HG02852 (cell line): ENCODE measurements at regions not wholly inside any gene's neighbourhood (a gene's known extent, or its start where the extent isn't known, plus 50 kb on each side); places are given as distances from the start of the nearest gene placed in this dataset.
"Not testable (repeated sequence)": the region's sequence is repeated elsewhere in the genome, so short reads cannot be mapped to it uniquely, and the experiment has no call there.

Experiments
- ATAC-seq: cut with Tn5 transposase; IDR thresholded peaks from one replicate; pipeline ENCODE4 v1.9.1; 2021; ENCODE audit warnings: mild to moderate bottlenecking, moderate library complexity; ENCODE audit not compliant: unreplicated experiment

- ATAC-seq, result no peak
These were observed 1219.7 kb downstream of the OLFM4 start for GRCh38 chr13:54248306-54248705.

DNA sequence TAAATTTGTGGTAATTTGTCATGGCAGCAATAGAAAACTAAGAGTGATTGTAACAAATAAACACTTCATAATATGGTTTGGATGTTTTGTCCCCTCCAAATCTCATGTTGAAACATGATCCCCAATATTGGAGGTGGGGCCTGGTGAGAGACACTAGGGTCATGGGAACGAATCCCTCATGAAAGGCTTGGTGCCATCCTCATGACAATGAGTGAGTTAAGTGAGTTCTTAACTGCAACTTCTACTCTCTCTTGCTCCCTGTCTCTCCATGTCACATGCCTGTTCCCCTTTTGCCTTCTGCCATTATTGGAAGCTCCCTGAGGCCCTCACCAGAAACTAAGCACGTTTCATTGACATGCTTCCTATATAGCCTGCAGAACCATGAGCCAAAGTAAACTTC, 1233.2 kb downstream of the OLFM4 start:
- no peak for ATAC-seq

DNA sequence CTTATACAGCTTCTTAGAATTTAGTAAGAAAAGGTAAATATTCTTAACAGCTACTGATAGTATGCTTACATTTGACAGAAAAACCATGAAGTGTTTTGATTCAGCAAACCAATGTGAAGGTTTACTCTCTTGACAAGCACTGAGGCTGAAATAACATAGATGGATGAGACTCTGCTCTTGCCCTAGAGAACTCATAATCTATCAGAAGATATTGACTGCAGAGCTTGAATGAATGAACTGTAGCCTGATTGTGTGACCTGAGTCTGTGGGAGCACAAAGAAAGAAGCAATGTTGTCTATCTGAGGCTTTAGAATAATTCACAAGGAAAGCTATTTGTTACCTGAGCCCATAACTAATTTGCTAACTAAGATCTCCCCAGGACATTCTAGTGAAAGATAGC, 1235.3 kb downstream of the OLFM4 start:
- ATAC-seq, result no peak

DNA sequence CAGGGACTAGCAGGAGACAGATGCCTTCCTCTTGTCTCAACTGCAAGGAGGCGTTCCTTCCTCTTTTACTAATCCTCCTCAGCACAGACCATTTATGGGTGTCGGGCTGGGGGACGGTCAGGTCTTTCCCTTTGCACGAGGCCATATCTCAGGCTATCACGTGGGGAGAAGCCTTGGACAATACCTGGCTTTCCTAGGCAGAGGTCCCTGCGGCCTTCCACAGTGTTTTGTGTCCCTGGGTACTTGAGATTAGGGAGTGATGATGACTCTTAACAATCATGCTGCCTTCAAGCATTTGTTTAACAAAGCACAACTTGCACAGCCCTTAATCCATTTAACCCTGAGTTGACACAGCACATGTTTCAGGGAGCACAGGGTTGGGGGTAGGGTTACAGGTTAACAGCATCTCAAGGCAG, 1238.6 kb downstream of the OLFM4 start:
- not testable (repeated sequence) for ATAC-seq

GRCh38 chr13:54268013-54268695, 1239.5 kb downstream of the OLFM4 start:
- not testable (repeated sequence) for ATAC-seq

- no peak for ATAC-seq
These were observed 1258.6 kb downstream of the OLFM4 start for GRCh38 chr13:54287062-54287764.

DNA sequence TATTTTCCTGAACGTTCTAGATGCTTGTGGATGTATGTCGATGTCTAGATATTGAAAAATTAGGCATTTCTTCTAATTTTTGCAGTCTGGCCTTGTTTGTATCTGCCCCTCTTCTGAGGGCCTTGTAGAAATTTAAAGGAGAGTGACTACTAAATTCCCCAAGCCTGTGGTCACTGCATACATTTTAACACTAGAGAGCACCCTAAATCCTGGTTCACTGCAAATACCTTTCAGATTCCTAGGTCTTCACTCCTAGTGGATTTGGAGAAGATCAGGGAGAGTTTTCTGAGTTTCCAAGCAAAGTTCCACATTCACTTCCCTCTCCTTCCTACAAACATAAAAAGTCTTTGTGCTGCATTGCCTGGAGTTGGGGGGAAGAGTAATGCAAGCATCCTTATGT, 1272.5 kb downstream of the OLFM4 start:
- no peak for ATAC-seq

DNA sequence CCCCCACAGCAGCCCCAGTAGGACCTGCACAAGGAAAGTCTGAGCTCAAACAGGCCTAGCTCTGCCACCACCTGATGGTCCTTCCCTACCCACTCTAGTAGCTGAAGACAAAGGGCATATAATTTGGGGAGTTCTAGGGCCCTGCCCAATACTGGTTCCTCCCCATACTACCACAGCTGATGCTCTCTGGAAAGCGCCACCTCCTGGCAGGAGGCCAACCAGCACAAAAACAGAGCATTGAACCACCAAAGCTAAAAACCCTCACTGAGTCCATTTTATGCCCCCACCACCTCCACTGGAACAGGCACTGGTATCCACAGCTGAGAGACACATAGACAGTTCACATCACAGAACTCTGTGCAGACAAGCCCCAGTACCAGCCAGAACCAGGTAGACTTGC, 1276.8 kb downstream of the OLFM4 start:
- ATAC-seq, result no peak

DNA sequence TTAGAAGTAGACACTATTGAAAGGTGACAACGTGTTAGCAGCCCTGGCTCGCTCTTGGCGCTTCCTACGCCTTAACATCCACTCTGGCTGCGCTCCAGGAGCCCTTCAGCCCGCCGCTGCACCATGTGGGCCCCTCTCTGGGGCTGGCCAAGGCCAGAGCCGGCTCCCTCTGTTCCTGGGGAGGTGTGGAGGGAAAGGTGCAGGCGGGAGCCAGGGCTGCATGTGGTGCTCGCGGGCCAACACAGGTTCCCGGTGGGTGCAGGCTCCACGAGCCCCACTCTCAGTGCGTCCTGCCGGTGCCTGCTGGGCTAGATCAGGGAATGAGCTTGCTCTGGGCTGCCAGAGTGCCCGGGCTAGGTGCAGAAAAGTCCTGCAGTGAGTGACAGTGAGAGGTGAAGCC, 1284.3 kb downstream of the OLFM4 start:
- no peak for ATAC-seq

DNA sequence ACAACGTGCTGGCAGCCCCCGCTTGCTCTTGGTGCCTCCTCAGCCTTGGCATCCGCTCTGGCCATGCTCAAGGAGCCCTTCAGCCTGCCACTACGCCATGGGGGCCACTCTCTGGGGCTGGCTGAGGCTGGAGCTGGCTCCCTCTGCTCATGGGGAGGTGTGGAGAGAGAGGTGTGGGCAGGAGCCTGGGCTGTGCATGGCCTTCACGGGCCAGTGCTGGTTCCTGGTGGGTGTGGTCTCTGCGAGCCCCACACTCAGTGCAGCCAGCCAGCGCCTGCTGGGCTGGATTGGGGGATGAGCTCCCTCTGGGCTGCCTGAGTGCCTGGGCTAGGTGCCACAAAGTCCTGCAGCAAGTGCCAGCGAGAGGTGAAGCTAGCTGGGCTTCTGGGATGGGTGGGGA, 1289.1 kb downstream of the OLFM4 start:
- no peak for ATAC-seq

DNA sequence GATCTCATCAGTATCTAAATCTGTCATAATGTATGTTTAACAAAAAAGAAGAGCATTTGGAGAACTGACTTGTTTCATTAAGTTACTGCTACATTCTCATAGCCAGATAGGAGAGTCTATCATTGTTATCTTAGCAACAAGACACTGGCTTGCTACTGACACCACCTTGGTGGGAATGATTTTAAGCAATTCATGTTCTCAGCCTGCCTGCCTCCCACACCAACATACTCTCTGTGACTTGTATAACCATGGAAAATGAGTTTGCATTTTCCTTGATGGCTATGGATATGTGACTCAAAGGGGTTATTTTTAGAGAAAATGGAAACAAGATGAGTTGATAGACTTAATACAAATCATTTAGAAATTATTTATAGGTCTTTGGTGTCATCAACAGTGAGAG, 1308.9 kb downstream of the OLFM4 start:
- no peak for ATAC-seq

- no peak for ATAC-seq
These were observed 1318.9 kb downstream of the OLFM4 start for GRCh38 chr13:54347531-54347930.

DNA sequence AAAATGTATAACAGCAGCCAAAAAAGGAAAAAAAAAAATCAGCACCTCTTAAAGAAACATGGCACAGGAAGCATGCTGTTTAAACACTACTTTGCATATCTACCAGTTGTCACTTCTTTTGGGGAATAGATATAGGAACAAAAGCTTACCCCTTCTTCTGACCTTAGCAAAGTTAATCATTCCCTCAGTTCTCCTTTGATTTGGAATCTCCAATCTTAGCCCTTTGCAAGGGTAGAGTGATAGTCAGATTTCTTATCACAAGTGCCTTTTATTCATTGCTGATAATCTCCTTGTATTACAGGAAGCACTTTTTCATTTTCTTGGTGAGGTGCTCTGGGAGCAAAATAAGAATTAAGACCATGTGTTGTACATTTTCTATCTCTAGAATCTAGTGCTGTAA, 1327.6 kb downstream of the OLFM4 start:
- ATAC-seq, result no peak

DNA sequence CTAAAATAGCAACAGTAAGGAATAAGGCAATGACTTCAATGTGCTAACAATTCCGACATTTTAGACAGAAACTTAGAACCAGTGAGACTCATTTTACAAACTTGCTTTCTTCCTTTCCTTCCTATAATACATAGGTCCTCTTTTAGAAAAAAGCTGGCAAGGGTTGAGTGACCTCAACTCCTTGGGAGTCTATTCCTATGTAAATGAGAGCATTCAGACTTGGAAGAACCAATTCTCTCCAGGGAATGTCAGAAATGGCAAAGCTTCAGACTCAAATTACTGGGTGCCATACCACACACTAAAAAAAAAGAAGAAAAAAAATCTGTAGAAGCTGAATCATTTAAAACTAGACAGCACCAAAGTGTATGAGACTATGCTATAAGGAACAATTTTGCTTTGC, 1328.2 kb downstream of the OLFM4 start:
- ATAC-seq, result no peak

DNA sequence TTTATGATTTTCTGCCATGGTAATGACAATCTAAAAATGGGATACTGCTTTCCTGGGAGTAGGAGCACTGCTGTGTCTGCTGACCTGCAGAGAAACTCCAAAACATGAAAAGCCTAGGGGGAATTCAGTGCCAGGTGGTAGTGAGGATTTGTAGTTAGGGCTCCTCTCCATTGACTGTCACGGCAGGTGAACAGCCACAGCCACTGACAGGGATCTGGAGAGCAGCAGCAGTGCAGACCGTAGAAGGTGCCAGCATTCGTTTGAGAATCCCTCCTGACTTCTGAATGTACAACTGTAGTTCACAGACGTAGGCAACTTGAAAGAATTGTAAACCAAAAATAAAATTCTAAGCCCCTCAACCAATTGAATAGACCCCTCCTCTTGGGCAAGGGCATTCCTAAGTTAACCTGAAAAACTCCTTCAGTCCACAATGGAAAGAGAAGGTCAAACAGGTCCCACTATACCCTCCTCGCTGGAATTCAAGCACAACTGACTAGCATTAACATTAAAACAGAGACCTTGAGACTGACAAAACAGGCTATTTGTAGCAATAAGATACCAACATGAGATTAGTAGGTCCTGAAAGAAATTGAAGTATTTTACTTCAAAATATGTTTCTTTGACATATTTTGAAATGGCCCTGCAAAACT, 1328.8 kb downstream of the OLFM4 start:
- no peak for ATAC-seq

GRCh38 chr13:54361460-54361859, 1332.8 kb downstream of the OLFM4 start:
- ATAC-seq, result no peak

GRCh38 chr13:54366728-54367127, 1338.1 kb downstream of the OLFM4 start:
- ATAC-seq, result no peak

DNA sequence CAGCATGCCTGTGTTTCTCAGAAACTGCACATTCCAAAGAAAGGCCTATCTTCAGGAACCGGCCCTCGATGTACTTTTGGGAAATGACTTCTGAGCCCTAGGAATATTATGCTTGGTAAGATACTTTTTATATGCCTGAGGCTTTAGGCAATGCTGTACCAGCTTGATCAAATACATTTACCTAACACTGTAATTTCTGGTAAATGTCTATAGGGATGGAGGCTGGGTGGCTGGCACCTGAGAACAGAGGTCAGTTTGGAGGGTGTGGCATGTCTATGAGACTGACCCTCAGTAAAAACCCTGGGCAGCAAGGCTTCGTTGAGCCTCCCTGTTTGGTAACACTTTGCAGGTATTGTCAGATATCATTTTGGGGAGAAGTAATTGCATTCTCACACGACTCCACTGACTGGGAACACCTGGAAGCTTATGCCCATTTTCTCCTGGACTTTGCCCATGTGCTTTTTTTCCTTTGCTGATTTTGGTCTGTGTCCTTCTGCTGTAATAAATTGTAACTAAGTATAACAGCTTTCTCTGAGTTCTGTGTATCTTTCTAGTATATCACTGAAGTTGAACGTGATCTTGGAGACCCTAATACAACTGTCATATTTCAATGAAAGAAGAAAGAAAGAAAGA, 1339.1 kb downstream of the OLFM4 start:
- no peak for ATAC-seq

GRCh38 chr13:54368387-54368786, 1339.8 kb downstream of the OLFM4 start:
- no peak for ATAC-seq

- no peak for ATAC-seq
These were observed 1344.6 kb downstream of the OLFM4 start for GRCh38 chr13:54373211-54373610.

GRCh38 chr13:54379461-54379860, 1350.8 kb downstream of the OLFM4 start:
- ATAC-seq, result no peak

DNA sequence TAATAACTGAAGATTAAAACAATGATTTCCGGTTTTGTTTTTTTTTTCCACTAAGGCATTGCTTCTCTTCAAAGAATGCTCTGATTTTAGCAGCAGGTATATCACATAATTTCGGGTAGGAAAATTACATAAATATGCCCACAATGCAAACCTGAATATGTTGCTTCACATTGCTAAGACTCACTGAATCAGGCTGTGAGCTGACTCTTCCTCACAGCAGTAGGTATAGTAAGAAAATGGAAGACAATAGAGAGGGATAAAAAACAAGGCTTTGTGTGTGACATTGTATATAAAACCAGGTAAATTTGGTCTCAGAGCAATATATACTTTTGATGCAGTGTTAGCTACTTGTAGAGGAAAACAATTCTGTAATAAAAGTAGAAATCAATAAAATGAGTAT, 1355.0 kb downstream of the OLFM4 start:
- ATAC-seq, result no peak
